ENCODE measurements at regions not wholly inside any gene's neighbourhood (a gene's known extent, or its start where the extent isn't known, plus 50 kb on each side); places are given as distances from the start of the nearest gene placed in this dataset.

- ChIA-PET CTCF (no interaction called here), POLR2A (no interaction called here)
- Histone ChIP-seq H3K36me3 (ENCODE audit: control insufficient read depth, insufficient read depth, low read length) (no peaks in the 10 kb centered on the region), H3K27me3 (ENCODE audit: control insufficient read depth, insufficient read depth, low read length) (no peaks in the 10 kb centered on the region), H3K9me3 (ENCODE audit: control insufficient read depth, insufficient read depth, low read depth, low read length) (no peaks in the 10 kb centered on the region), H3K4me3 (ENCODE audit: low read depth in 2 of 2, low read length in 2 of 2) (no peak overlapping the region), H3K4me1 (ENCODE audit: control insufficient read depth, insufficient read depth, low read length) (no peaks in the 10 kb centered on the region), H3K27ac (ENCODE audit: low read length) (no peak overlapping the region)
- ATAC-seq, result no peak
- no TSS peak for BruUV-seq (replicated peaks)
- in situ Hi-C loops (cut with HindIII; ENCODE audit: low pct_unique_long_range_greater_than_20kb, low sequenced_read_pairs) (no loop called here), intact Hi-C loops (cut with micrococcal nuclease; ENCODE audit: unreplicated experiment) (no loop called here)
- no peak for TF ChIP-seq SIN3A (IDR thresholded peaks at IDR 0.05; ENCODE audit: borderline replicate concordance, insufficient read depth, low read depth, low read length)
- no peak for TF ChIP-seq POLR2AphosphoS5 (IDR thresholded peaks at IDR 0.05; ENCODE audit: low read depth, low read length)
- TF ChIP-seq, protein P1, sequence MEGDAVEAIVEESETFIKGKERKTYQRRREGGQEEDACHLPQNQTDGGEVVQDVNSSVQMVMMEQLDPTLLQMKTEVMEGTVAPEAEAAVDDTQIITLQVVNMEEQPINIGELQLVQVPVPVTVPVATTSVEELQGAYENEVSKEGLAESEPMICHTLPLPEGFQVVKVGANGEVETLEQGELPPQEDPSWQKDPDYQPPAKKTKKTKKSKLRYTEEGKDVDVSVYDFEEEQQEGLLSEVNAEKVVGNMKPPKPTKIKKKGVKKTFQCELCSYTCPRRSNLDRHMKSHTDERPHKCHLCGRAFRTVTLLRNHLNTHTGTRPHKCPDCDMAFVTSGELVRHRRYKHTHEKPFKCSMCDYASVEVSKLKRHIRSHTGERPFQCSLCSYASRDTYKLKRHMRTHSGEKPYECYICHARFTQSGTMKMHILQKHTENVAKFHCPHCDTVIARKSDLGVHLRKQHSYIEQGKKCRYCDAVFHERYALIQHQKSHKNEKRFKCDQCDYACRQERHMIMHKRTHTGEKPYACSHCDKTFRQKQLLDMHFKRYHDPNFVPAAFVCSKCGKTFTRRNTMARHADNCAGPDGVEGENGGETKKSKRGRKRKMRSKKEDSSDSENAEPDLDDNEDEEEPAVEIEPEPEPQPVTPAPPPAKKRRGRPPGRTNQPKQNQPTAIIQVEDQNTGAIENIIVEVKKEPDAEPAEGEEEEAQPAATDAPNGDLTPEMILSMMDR (IDR thresholded peaks at IDR 0.05), result no peak
- no peak for DNase-seq (ENCODE audit: low read depth, low spot score)
Observed at GRCh38 chr3:76487446-76487845, 552.5 kb upstream of the ROBO2 start.

GRCh38 chr3:76490064-76490463, 549.8 kb upstream of the ROBO2 start:
- CTCF ChIA-PET, result no interaction called here
- in situ Hi-C loops (cut with HindIII; ENCODE audit: low pct_unique_long_range_greater_than_20kb, low sequenced_read_pairs), result no loop called here

More at GRCh38 chr3:76490064-76490463, 549.8 kb upstream of the ROBO2 start:
- Histone ChIP-seq H3K4me3 (ENCODE audit: low read depth in 2 of 2, low read length in 2 of 2) (no peak overlapping the region), H3K36me3 (ENCODE audit: control insufficient read depth, insufficient read depth, low read length) (no peaks in the 10 kb centered on the region), H3K27me3 (ENCODE audit: control insufficient read depth, insufficient read depth, low read length) (no peaks in the 10 kb centered on the region), H3K27ac (ENCODE audit: low read length) (no peak overlapping the region), H3K9me3 (ENCODE audit: control insufficient read depth, insufficient read depth, low read depth, low read length) (no peaks in the 10 kb centered on the region), H3K4me1 (ENCODE audit: control insufficient read depth, insufficient read depth, low read length) (no peaks in the 10 kb centered on the region)
- POLR2A ChIA-PET, result interaction anchor here (0.7 kb wide), 1 partner anchor 461 kb away, joined by 4 read pairs; no protein-coding TSS in a partner anchor
- TF ChIP-seq, protein P1 (IDR thresholded peaks at IDR 0.05), result no peak
- TF ChIP-seq POLR2AphosphoS5 (IDR thresholded peaks at IDR 0.05; ENCODE audit: low read depth, low read length), result no peak
- TF ChIP-seq, protein P2, sequence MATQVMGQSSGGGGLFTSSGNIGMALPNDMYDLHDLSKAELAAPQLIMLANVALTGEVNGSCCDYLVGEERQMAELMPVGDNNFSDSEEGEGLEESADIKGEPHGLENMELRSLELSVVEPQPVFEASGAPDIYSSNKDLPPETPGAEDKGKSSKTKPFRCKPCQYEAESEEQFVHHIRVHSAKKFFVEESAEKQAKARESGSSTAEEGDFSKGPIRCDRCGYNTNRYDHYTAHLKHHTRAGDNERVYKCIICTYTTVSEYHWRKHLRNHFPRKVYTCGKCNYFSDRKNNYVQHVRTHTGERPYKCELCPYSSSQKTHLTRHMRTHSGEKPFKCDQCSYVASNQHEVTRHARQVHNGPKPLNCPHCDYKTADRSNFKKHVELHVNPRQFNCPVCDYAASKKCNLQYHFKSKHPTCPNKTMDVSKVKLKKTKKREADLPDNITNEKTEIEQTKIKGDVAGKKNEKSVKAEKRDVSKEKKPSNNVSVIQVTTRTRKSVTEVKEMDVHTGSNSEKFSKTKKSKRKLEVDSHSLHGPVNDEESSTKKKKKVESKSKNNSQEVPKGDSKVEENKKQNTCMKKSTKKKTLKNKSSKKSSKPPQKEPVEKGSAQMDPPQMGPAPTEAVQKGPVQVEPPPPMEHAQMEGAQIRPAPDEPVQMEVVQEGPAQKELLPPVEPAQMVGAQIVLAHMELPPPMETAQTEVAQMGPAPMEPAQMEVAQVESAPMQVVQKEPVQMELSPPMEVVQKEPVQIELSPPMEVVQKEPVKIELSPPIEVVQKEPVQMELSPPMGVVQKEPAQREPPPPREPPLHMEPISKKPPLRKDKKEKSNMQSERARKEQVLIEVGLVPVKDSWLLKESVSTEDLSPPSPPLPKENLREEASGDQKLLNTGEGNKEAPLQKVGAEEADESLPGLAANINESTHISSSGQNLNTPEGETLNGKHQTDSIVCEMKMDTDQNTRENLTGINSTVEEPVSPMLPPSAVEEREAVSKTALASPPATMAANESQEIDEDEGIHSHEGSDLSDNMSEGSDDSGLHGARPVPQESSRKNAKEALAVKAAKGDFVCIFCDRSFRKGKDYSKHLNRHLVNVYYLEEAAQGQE (IDR thresholded peaks at IDR 0.05; ENCODE audit: insufficient read depth in 1 of 2, low read depth in 2 of 2, low read length in 1 of 2), result no peak
- TF ChIP-seq SIN3A (IDR thresholded peaks at IDR 0.05; ENCODE audit: borderline replicate concordance, insufficient read depth, low read depth, low read length), result no peak
- no peak for TF ChIP-seq TCF7L2 (IDR thresholded peaks at IDR 0.05; ENCODE audit: low read depth, low read length)
- no peak for DNase-seq (ENCODE audit: low read depth, low spot score)
- intact Hi-C loops (cut with micrococcal nuclease; ENCODE audit: unreplicated experiment), result no loop called here
- no TSS peak for BruUV-seq (replicated peaks)
- ATAC-seq, result no peak

Data from Panc1 (cell line).